B cell (primary cell): ENCODE measurements at regions not wholly inside any gene's neighbourhood (a gene's known extent, or its start where the extent isn't known, plus 50 kb on each side); places are given as distances from the start of the nearest gene placed in this dataset.

Experiments
- ATAC-seq: fragments of 200-7000 bp; cut with Tn5 transposase; one replicate; pipeline ENCODE4 v1.10.0; 2021; ENCODE audit warnings: low read depth, mild to moderate bottlenecking, moderate number of reproducible peaks, moderate library complexity
- CTCF ChIA-PET: fragments of 350-600 bp; sonication (Branson Sonifier 250); formaldehyde crosslinking; loops from one replicate; lab custom pipeline; 2021; ENCODE audit warnings: antibody characterized with exemption, inconsistent platforms; lab: Charles Lee
- POLR2A ChIA-PET: fragments of 350-600 bp; sonication (Branson Sonifier 250); formaldehyde crosslinking; loops from one replicate; lab custom pipeline; 2021; ENCODE audit warnings: antibody characterized with exemption; lab: Charles Lee
- DNase-seq: peaks from one replicate; pipeline ENCODE4 v3.0.0; 2013
- H2AFZ ChIP-seq: 2 replicates; pipeline ENCODE4 v1.6.1; 2012; ENCODE audit warnings: mild to moderate bottlenecking, low read depth, low read length; ENCODE audit not compliant: insufficient read depth, poor library complexity, severe bottlenecking
- H3K27ac ChIP-seq, 2 donors: 1 replicate in 1 of 2; 2 replicates in 1 of 2; pipeline ENCODE4 v1.5.1; 2012 to 2013; ENCODE audit warnings: low read length in 2 of 2, mild to moderate bottlenecking in 2 of 2, moderate library complexity in 1 of 2
- H3K27me3 ChIP-seq, 4 experiments: fragments of 200-600 bp in 1 of 4; sonication (generic) in 1 of 4; replicated peaks in 1 of 4; 1 replicate in 2 of 4; 2 replicates in 2 of 4; pipeline versions ENCODE4 v1.6.1 to v1.7.0; 2013 to 2016; ENCODE audit warnings: low read length in 3 of 4, mild to moderate bottlenecking in 2 of 4, mixed read lengths in 1 of 4, moderate library complexity in 1 of 4; ENCODE audit not compliant: insufficient read depth in 4 of 4, control insufficient read depth in 3 of 4; ENCODE audit errors: control extremely low read depth in 1 of 4
- H3K36me3 ChIP-seq, 2 experiments: replicated peaks in 1 of 2; 1 replicate in 1 of 2; 2 replicates in 1 of 2; pipeline versions ENCODE4 v1.6.1 to v1.7.1; 2013; ENCODE audit warnings: low read length in 1 of 2; ENCODE audit not compliant: insufficient read depth in 2 of 2, control insufficient read depth in 1 of 2; ENCODE audit errors: control extremely low read depth in 1 of 2, extremely low read depth in 1 of 2
- H3K4me1 ChIP-seq, 2 donors: fragments of 200-600 bp in 1 of 2; sonication (generic) in 1 of 2; 1 replicate in 1 of 2; 2 replicates in 1 of 2; pipeline versions ENCODE4 v1.5.1 to v1.6.1; 2013 to 2017; ENCODE audit warnings: low read length in 2 of 2; ENCODE audit not compliant: control insufficient read depth in 2 of 2, insufficient read depth in 2 of 2
- H3K4me2 ChIP-seq: replicated peaks from 2 replicates; pipeline ENCODE3; 2012; ENCODE audit warnings: mild to moderate bottlenecking, low read depth, low read length; ENCODE audit not compliant: poor library complexity, severe bottlenecking
- H3K4me3 ChIP-seq, 5 experiments: fragments of 200-600 bp in 1 of 5; sonication (generic) in 1 of 5; 1 replicate in 3 of 5; 2 replicates in 2 of 5; pipeline versions ENCODE4 v1.5.1 to v1.7.0; 2011 to 2016; ENCODE audit warnings: low read length in 4 of 5, mild to moderate bottlenecking in 4 of 5, low read depth in 2 of 5, control low read depth in 1 of 5, moderate library complexity in 1 of 5; ENCODE audit not compliant: insufficient read depth in 1 of 5; ENCODE audit errors: control extremely low read depth in 1 of 5, extremely low read depth in 1 of 5
- H3K79me2 ChIP-seq: fragments of 200-600 bp; sonication (generic); one replicate; pipeline ENCODE4 v1.6.0; 2016; ENCODE audit warnings: low read length; ENCODE audit not compliant: control insufficient read depth, insufficient read depth
- H3K9ac ChIP-seq: fragments of 200-600 bp; sonication (generic); 2 replicates; pipeline ENCODE4 v1.6.1; 2017; ENCODE audit warnings: mild to moderate bottlenecking, low read length, moderate library complexity
- H3K9me3 ChIP-seq, 3 donors: one replicate each; pipeline versions ENCODE4 v1.6.1 to v1.7.1; 2013; ENCODE audit warnings: low read length in 2 of 3; ENCODE audit not compliant: control insufficient read depth in 2 of 3, insufficient read depth in 1 of 3; ENCODE audit errors: control extremely low read depth in 1 of 3
- H4K20me1 ChIP-seq: 2 replicates; pipeline ENCODE4 v1.6.0; 2012; ENCODE audit warnings: mild to moderate bottlenecking, low read length; ENCODE audit not compliant: insufficient read depth, control insufficient read depth, poor library complexity, severe bottlenecking
- H3K27ac Mint-ChIP-seq: one replicate; pipeline ENCODE4 v1.8.0; 2021; ENCODE audit warnings: mixed read lengths
- H3K27me3 Mint-ChIP-seq: one replicate; pipeline ENCODE4 v1.8.0; 2021; ENCODE audit warnings: mixed read lengths
- H3K4me1 Mint-ChIP-seq: one replicate; pipeline ENCODE4 v1.8.0; 2021; ENCODE audit warnings: mixed read lengths
- H3K4me3 Mint-ChIP-seq: one replicate; pipeline ENCODE4 v1.8.0; 2021; ENCODE audit warnings: mixed read lengths
- H3K9me3 Mint-ChIP-seq: one replicate; pipeline ENCODE4 v1.8.0; 2022; ENCODE audit warnings: mixed read lengths; ENCODE audit not compliant: insufficient read depth
- EZH2 ChIP-seq: IDR thresholded peaks from 2 replicates; pipeline ENCODE4 v1.6.1; 2012; ENCODE audit warnings: borderline replicate concordance, low read depth, mild to moderate bottlenecking, moderate library complexity, low read length; ENCODE audit not compliant: insufficient read depth, poor library complexity, severe bottlenecking
- WGBS: methylation state at CpG from one replicate; pipeline ENCODE4 v1.1.5; 2013; ENCODE audit warnings: missing lambda C conversion rate; ENCODE audit not compliant: insufficient coverage; 5-methylcytosine and 5-hydroxymethylcytosine counted together
- intact Hi-C: fragments of 100-400 bp; cut with micrococcal nuclease; formaldehyde crosslinking; loops from one replicate; pipeline ENCODE4 v1.10.0; 2022
- TF ChIP-seq, protein P1 (sequence below): fragments of 200-600 bp; IDR thresholded peaks from one replicate; pipeline ENCODE4 v1.8.0; 2022; ENCODE audit warnings: antibody characterized with exemption, mild to moderate bottlenecking

DNA sequence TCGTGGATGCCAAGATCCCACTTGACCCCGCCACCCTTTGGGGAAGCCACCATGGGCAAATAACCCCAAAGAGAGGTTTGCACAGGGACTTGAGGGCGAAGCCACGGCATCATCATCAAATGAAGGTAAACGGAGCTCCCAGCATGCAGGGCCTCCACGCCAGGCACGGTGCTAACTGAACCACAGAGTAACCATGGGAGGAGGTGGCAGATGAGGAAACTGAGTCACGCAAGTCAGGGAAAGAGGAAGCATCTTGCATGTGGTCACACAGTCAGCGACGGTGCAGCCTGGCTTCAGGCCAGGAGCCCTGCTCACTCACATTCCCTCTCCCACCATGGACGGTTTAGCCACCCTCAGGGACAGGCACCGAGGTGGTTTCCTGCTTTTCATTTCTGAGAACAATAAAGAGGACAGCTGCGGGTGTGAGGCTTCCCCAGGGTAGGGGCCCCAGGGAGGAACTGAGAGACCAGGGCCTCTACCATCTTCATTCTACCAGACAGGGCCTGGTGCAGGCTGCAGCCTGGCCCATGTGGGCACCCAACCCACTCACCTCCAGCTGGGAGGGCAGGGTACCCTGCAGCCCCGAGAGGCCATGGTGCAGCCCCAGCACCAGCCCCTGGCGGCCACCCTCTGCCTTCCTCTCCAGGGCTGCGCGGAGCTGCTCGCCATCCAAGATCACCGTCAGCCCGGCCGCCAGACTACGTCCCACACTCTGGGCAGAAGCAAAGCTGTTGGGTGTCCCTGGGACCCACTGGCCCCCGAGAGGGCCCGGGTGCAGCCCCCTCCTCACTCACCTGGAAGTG, 78.3 kb downstream of the RMI2 start:
- Histone ChIP-seq H3K9ac (no peak overlapping the region), H3K9me3 (peaks cover 0 to 9% (median 0%) of the 10 kb centered on the region in 3 donors), H3K36me3 (no peaks in the 10 kb centered on the region), H3K79me2 (no peaks in the 10 kb centered on the region), H2AFZ (no peak overlapping the region), H3K4me3 (no peak overlapping the region), H3K4me2 (peak overlapping the region; percentile 32), H3K27me3 (peaks cover 0 to 2% (median 0%) of the 10 kb centered on the region in 4 experiments), H3K27ac (no peak overlapping the region), H3K4me1 (peaks cover 7 to 10% of the 10 kb centered on the region in 2 donors), H4K20me1 (no peaks in the 10 kb centered on the region)
- CTCF ChIA-PET = interaction anchor here (1.8 kb wide), 1 partner anchor 108 kb away, joined by 5 read pairs; no protein-coding TSS in a partner anchor
- POLR2A ChIA-PET = no interaction called here
- Mint-ChIP-seq H3K27ac (peak overlapping the region; percentile 20), H3K4me3 (no peak overlapping the region), H3K27me3 (no peaks in the 10 kb centered on the region), H3K4me1 (peaks cover 7% of the 10 kb centered on the region), H3K9me3 (no peaks in the 10 kb centered on the region)
- ATAC-seq = peak; percentile 31
- TF ChIP-seq EZH2 = no peak
- TF ChIP-seq, protein P1, sequence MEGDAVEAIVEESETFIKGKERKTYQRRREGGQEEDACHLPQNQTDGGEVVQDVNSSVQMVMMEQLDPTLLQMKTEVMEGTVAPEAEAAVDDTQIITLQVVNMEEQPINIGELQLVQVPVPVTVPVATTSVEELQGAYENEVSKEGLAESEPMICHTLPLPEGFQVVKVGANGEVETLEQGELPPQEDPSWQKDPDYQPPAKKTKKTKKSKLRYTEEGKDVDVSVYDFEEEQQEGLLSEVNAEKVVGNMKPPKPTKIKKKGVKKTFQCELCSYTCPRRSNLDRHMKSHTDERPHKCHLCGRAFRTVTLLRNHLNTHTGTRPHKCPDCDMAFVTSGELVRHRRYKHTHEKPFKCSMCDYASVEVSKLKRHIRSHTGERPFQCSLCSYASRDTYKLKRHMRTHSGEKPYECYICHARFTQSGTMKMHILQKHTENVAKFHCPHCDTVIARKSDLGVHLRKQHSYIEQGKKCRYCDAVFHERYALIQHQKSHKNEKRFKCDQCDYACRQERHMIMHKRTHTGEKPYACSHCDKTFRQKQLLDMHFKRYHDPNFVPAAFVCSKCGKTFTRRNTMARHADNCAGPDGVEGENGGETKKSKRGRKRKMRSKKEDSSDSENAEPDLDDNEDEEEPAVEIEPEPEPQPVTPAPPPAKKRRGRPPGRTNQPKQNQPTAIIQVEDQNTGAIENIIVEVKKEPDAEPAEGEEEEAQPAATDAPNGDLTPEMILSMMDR = no peak
- no peak for DNase-seq
- intact Hi-C loops = no loop called here
- 18% methylated on average over 20 of the region's 24 CpGs for WGBS

DNA sequence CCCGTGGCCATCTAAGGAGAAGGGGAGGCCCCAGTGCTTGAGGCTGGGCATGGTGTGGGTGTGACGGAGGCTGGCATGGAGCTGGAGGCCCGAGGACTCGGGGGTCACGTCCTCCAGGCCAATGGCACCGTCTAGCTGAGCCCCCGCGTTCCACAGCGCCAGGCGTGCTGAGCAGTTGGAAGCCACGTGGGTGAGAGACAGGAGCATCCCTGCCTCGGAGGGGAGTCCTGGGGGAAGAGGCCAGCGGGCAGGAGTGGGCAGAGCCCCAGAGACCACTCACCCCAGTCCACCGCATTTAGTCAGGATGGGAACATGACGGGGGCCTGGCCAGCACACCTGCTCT, 78.8 kb downstream of the RMI2 start:
- H3K4me3 Mint-ChIP-seq = no peak overlapping the region
- no peak overlapping the region for H3K27ac Mint-ChIP-seq
- WGBS = 88% methylated on average over 9 of the region's 15 CpGs
- H3K36me3 ChIP-seq = no peaks in the 10 kb centered on the region
- no peaks in the 10 kb centered on the region for H4K20me1 ChIP-seq
- peaks cover 7% of the 10 kb centered on the region for H3K4me1 Mint-ChIP-seq
- peaks cover 7 to 10% of the 10 kb centered on the region in 2 donors for H3K4me1 ChIP-seq
- H2AFZ ChIP-seq = no peak overlapping the region
- DNase-seq (no peak), ATAC-seq (no peak)
- no peak overlapping the region for H3K4me3 ChIP-seq
- no peak overlapping the region for H3K27ac ChIP-seq
- no peaks in the 10 kb centered on the region for H3K27me3 Mint-ChIP-seq
- peaks cover 0 to 2% (median 0%) of the 10 kb centered on the region in 4 experiments for H3K27me3 ChIP-seq
- H3K9me3 Mint-ChIP-seq = no peaks in the 10 kb centered on the region
- CTCF ChIA-PET = interaction anchor here (0.8 kb wide), 1 partner anchor 15 kb away, joined by 3 read pairs; no protein-coding TSS in a partner anchor
- TF ChIP-seq EZH2 = no peak
- TF ChIP-seq, protein P1 = no peak
- intact Hi-C loops = no loop called here
- no peak overlapping the region for H3K9ac ChIP-seq
- H3K9me3 ChIP-seq = peaks cover 0 to 4% (median 0%) of the 10 kb centered on the region in 3 donors
- POLR2A ChIA-PET = no interaction called here
- H3K4me2 ChIP-seq = no peak overlapping the region
- H3K79me2 ChIP-seq = no peaks in the 10 kb centered on the region
